Amniotic stem cell (primary cell): ENCODE measurements at regions not wholly inside any gene's neighbourhood (a gene's known extent, or its start where the extent isn't known, plus 50 kb on each side); places are given as distances from the start of the nearest gene placed in this dataset.
"Not testable (repeated sequence)": the region's sequence is repeated elsewhere in the genome, so short reads cannot be mapped to it uniquely, and the experiment has no call there.

ENCODE experiments used
- DNase-seq: peaks from one replicate; lab custom pipeline; 2025; lab: John Stamatoyannopoulos, UW

DNA sequence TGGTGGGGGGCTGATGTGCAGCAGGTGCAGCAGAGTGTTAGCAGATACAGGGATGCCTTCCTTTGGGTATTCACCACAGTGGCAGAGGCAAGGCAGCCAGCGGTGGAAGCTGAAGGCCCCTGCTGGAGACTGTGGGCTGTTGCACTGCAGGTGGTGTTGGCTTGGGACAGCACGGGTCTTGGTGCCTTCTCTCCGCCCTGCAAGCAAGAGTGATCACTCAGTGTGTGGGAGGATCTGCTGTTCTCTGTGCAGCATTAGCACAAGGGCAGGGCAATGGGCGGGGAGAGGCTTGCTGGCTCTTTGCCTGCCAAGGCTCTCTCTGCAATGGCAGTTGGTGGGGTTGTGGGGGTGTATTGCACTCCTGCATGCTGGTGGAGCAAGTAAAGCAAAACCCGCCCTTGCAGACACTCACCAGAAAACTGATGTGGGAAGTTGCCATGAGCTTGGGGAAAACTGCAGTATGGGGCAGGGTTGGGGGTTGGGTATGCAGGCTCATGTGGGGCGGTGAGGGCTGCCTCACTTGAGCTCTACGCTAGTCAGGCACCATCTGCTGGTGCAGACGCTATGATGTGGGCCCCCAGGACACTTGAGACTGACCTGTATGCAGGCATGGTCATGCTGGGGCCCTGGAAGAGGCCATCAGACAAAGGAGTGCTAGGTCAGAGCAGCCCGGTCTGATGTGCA is 820.8 kb upstream of the GRIA3 start:
- DNase-seq: no peak

GRCh38 chrX:122375533-122375932 is 808.5 kb upstream of the GRIA3 start:
- DNase-seq: not testable (repeated sequence)

DNA sequence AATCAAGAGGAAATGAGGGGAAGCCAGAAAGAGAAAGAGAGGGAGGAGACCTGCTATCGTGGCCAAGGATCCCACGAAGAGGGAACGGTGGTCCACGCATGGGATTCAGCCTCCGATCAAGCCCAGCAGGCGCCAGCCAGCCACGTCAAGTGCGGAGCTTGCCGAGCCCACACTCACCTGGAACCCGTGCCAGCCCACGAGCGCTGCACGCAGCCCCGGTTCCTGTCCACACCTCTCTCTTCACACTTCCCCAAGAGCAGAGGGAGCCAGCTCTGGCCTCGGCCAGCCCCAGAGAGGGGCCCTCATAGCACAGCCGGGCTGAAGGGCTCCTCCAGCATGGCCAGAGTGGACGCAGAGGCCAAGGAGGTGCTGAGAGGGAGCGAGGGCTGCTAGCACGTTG is 795.1 kb upstream of the GRIA3 start:
- DNase-seq: no peak

GRCh38 chrX:122418758-122419157 is 765.3 kb upstream of the GRIA3 start:
- DNase-seq: no peak

GRCh38 chrX:122421434-122422121 is 762.5 kb upstream of the GRIA3 start:
- no peak for DNase-seq

GRCh38 chrX:122422547-122422946 is 761.5 kb upstream of the GRIA3 start:
- DNase-seq: no peak

DNA sequence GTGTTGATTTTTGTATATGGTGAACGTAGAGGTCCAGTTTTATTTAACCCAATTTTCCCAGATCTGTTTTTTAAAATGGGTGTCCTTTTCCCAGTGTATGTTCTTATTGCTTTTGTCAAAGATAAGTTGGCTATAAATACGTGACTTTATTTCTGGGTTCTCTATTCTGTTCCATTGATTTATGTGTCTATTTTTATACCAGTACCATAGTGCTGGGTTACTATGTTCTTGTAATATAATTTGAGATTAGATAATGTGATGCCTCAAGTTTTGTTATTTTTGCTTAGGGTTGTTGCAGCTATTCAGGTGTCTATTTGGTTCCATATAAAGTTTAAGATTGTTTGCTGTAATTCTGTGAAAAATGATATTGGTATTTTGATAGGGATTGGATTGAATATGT is 749.1 kb upstream of the GRIA3 start:
- no peak for DNase-seq

- DNase-seq: no peak
Observed at GRCh38 chrX:122439831-122440230, 744.2 kb upstream of the GRIA3 start.

- DNase-seq: no peak
Observed at GRCh38 chrX:122440832-122441231, 743.2 kb upstream of the GRIA3 start.

- DNase-seq: no peak
Observed at GRCh38 chrX:122441451-122441850, 742.6 kb upstream of the GRIA3 start.

- no peak for DNase-seq
Observed at GRCh38 chrX:122445466-122445865, 738.6 kb upstream of the GRIA3 start.

DNA sequence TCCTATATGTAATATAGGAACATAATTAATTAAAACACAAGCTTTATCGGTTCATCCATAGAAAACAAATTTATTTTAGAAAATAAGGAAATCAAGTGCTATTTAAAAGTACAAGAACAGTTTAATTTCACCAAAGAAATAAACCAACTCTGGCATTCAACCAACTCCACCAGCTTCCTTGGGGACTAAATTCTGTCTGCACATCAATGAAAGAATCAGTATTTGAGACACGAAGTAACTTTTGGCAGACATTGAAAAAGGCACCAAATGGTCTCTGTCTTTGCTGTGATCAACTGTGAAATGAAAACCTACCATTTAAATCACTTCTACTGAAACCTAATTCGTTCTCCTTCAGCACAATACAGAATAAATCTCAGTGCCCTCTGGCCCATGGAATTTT is 719.7 kb upstream of the GRIA3 start:
- DNase-seq: no peak

- no peak for DNase-seq
Observed at GRCh38 chrX:122475306-122475705, 708.8 kb upstream of the GRIA3 start.

DNA sequence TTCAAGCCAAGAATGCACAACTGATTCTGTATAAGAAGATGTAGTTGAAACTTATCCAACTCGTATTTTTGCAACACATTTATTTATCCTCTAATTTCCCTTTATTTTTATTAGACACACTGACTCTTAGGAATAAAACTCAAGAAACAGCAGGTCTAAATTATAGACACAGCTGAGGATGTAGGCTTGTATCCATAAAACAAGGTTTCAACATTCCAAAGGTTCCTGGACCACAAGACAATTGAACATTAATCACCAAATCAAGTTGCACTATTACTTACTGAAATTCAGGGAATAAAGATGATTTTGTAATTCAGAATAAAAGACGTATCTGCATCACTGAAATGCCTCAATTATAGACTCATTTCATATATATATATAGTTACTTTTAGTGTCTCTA is 683.5 kb upstream of the GRIA3 start:
- no peak for DNase-seq

DNA sequence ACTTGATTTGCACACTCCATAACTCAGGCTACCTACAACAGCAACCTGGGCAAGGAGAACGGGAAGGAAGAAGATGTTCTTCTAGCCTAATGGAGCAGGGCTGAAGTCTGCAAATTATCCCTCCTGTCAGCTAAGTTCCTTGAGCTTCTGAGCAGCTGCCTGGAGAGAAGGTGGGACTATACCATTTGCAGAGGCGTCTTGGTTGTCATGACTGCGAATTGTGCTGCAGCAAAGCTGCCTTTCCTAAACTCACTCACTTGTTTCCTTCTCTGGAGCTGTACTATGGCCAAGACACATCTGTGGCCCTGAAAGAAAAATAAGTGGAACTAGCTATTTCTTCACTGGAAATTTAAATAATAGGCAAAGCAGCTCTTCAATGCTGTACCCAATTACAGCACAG is 682.4 kb upstream of the GRIA3 start:
- no peak for DNase-seq

GRCh38 chrX:122504026-122504425 is 680.1 kb upstream of the GRIA3 start:
- DNase-seq: no peak

DNA sequence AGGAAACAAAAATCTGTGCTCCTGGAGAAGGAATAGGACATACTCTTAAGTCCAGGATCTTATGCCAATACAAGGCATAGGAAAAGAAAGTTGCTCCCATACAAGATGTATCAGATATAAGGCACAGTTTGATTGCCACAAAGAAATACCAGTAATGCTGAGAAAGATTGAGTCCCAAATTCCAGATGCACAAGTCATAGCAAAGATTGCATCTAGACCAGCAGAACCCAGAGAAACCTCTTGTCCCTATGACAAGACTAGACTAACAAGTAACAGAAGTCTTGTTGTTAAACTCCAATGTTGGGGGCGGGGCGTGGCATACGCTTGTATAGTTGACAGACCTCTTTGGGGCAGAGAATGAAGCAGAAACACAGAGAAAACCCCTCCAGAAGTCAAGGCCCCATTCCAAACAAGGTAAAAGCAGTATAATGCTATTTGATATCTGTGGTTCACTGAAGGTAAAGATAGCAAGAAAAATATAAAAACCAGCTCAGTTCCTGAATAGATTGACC is 671.5 kb upstream of the GRIA3 start:
- no peak for DNase-seq

GRCh38 chrX:122517786-122518185 is 666.3 kb upstream of the GRIA3 start:
- no peak for DNase-seq

DNA sequence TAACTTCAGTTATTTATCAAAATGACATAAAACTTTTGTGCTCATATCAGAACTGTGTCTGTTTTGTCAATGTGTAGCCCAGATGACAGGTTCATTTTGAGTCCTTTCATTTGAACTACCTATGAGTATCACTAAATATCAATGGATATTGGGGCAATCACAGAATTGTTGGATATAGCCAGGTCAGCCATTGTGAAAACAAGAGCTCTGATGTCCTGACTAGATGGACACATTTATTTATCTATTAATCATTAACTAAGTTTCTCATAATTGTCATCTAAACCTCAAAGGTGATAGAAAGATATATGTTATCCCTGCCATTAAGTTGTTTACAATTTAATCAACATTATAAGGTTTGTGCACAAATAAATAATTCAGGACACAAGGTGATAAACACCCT is 638.3 kb upstream of the GRIA3 start:
- no peak for DNase-seq

DNA sequence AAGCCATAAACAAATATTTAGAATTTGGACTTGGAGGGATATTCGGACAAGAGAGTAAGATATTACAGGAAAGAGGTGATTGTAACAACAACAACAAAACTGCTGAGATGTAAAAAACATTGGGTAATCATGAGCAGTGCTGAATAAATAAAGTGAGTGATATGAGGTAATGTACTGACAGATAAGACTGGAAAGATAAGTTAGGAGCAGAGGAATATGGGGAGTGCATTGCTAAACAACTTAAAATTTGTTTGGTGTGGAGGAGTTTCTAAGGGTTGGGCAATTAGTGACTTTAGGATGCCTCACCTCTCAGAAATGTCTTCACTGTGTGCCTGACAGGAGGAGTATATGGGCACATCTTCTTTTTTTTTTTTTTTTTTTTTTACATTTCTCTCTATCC is 637.8 kb upstream of the GRIA3 start:
- DNase-seq: no peak

GRCh38 chrX:122552286-122552800 is 631.7 kb upstream of the GRIA3 start:
- DNase-seq: no peak

GRCh38 chrX:122555925-122556324 is 628.2 kb upstream of the GRIA3 start:
- DNase-seq: no peak

DNA sequence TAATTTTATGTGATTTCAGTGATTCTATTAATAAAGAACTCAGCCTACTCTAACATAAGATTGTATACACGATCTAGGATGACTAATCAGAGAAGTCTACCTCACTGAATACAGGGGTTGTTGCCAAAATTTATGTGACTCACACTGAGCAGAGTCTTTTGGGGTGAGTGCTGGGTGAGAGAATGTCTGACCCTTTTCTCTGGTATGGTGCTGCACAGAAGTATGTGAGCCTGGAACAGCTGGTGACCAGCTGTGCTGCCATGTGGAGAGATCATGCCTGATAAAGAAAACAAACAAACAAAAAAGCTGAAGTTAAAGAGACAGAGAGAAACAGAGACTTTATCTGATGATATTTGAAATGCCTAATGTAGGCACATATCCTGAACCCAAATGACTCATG is 618.1 kb upstream of the GRIA3 start:
- DNase-seq: peak; percentile 83

DNA sequence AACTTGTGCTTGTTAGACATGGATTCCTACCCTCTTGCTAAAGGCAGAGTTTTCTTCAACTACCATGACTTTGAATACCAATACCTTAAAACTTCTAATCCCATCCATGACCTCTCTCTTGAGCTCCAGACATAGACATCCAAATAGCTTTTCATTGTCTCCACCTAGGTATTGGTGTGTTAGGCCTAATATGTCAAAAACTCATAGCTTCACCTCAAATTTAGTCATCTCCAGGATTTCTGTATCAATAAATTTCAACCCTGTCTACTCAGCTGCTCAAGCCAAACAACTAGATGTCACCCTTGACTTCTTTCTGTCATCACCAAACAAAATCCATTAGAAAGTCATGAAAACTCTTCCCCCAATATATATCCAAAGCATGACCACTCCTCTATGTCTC is 617.7 kb upstream of the GRIA3 start:
- DNase-seq: no peak
